ENCODE measurements at regions not wholly inside any gene's neighbourhood (a gene's known extent, or its start where the extent isn't known, plus 50 kb on each side); places are given as distances from the start of the nearest gene placed in this dataset.

GRCh38 chr1:25020173-25020845 is 90.2 kb upstream of the RUNX3 start:
- DNase-seq, result no peak
- Histone ChIP-seq H3K4me3 (no peak overlapping the region), H3K4me1 (no peaks in the 10 kb centered on the region), H3K9me3 (no peaks in the 10 kb centered on the region), H3K27ac (no peak overlapping the region), H3K27me3 (no peaks in the 10 kb centered on the region), H3K36me3 (replicated peaks in 1 of 2; ENCODE audit: insufficient read depth in 1 of 2, low read depth in 2 of 2) (no peaks in the 10 kb centered on the region)
- TF ChIP-seq CTCF (IDR thresholded peaks at IDR 0.05) (no peak), POLR2A (IDR thresholded peaks at IDR 0.05) (no peak)
- intact Hi-C loops (cut with DNase I), result no loop called here
- WGBS, 2 donors, result 61 to 71% methylated on average over 11 to 15 of the region's 15 CpGs
- no peak for ATAC-seq

GRCh38 chr1:25019337-25020172 is 89.5 kb upstream of the RUNX3 start:
- Histone ChIP-seq H3K4me1 (no peaks in the 10 kb centered on the region), H3K27ac (no peak overlapping the region), H3K9me3 (no peaks in the 10 kb centered on the region), H3K27me3 (no peaks in the 10 kb centered on the region), H3K4me3 (no peak overlapping the region), H3K36me3 (replicated peaks in 1 of 2; ENCODE audit: insufficient read depth in 1 of 2, low read depth in 2 of 2) (no peaks in the 10 kb centered on the region)
- TF ChIP-seq CTCF (IDR thresholded peaks at IDR 0.05) (no peak), POLR2A (IDR thresholded peaks at IDR 0.05) (no peak)
- DNase-seq (no peak), ATAC-seq (no peak)
- intact Hi-C loops (cut with DNase I), result no loop called here
- WGBS, 2 donors, result 86% methylated on average over 12 to 13 of the region's 13 CpGs

- Histone ChIP-seq H3K9me3 (no peaks in the 10 kb centered on the region), H3K27me3 (no peaks in the 10 kb centered on the region), H3K4me1 (no peaks in the 10 kb centered on the region), H3K4me3 (no peak overlapping the region), H3K27ac (no peak overlapping the region), H3K36me3 (replicated peaks in 1 of 2; ENCODE audit: insufficient read depth in 1 of 2, low read depth in 2 of 2) (no peaks in the 10 kb centered on the region)
- intact Hi-C loops (cut with DNase I), result no loop called here
- ATAC-seq (no peak), DNase-seq (no peak)
- TF ChIP-seq CTCF (IDR thresholded peaks at IDR 0.05) (no peak), POLR2A (IDR thresholded peaks at IDR 0.05) (no peak)
- WGBS, 2 donors, result 83 to 90% methylated on average over 5 of the region's 5 CpGs
Measured at GRCh38 chr1:25018943-25019336, 88.9 kb upstream of the RUNX3 start.

- Histone ChIP-seq H3K9me3 (no peaks in the 10 kb centered on the region), H3K27me3 (no peaks in the 10 kb centered on the region), H3K4me3 (no peak overlapping the region), H3K4me1 (no peaks in the 10 kb centered on the region), H3K27ac (no peak overlapping the region), H3K36me3 (replicated peaks in 1 of 2; ENCODE audit: insufficient read depth in 1 of 2, low read depth in 2 of 2) (no peaks in the 10 kb centered on the region)
- WGBS, 2 donors, result 64 to 73% methylated on average over 7 of the region's 7 CpGs
- intact Hi-C loops (cut with DNase I), result no loop called here
- TF ChIP-seq CTCF (IDR thresholded peaks at IDR 0.05), result no peak
- DNase-seq (no peak), ATAC-seq (no peak)
Measured at GRCh38 chr1:25018110-25018735, 88.1 kb upstream of the RUNX3 start.
